ENCODE measurements at regions not wholly inside any gene's neighbourhood (a gene's known extent, or its start where the extent isn't known, plus 50 kb on each side); places are given as distances from the start of the nearest gene placed in this dataset.

GRCh38 chr2:226366920-226367319, 432.7 kb downstream of the IRS1 start:
- DNase-seq: no peak

GRCh38 chr2:226364217-226364616, 435.4 kb downstream of the IRS1 start:
- no peak for DNase-seq

- DNase-seq: no peak
These were observed 436.6 kb downstream of the IRS1 start for GRCh38 chr2:226362980-226363379.

- DNase-seq: no peak
These were observed 439.0 kb downstream of the IRS1 start for GRCh38 chr2:226360658-226361057.

- no peak for DNase-seq
These were observed 440.9 kb downstream of the IRS1 start for GRCh38 chr2:226358688-226359087.

GRCh38 chr2:226357816-226358215, 441.8 kb downstream of the IRS1 start:
- DNase-seq: no peak

GRCh38 chr2:226355600-226355999, 444.0 kb downstream of the IRS1 start:
- DNase-seq: no peak

GRCh38 chr2:226354434-226354833, 445.2 kb downstream of the IRS1 start:
- DNase-seq: no peak

- DNase-seq: no peak
These were observed 446.6 kb downstream of the IRS1 start for GRCh38 chr2:226352941-226353560.

GRCh38 chr2:226351711-226352110, 447.9 kb downstream of the IRS1 start:
- DNase-seq: no peak

GRCh38 chr2:226339616-226340015, 460.0 kb downstream of the IRS1 start:
- DNase-seq: no peak

GRCh38 chr2:226338825-226339224, 460.8 kb downstream of the IRS1 start:
- DNase-seq: no peak

- no peak for DNase-seq
These were observed 461.5 kb downstream of the IRS1 start for GRCh38 chr2:226337941-226338600.

GRCh38 chr2:226336283-226336682, 463.3 kb downstream of the IRS1 start:
- DNase-seq: no peak

GRCh38 chr2:226334981-226335720, 464.5 kb downstream of the IRS1 start:
- no peak for DNase-seq

GRCh38 chr2:226333388-226333787, 466.2 kb downstream of the IRS1 start:
- DNase-seq: peak; percentile 71 to 75

GRCh38 chr2:226330206-226330605, 469.4 kb downstream of the IRS1 start:
- no peak for DNase-seq

- no peak for DNase-seq
These were observed 470.4 kb downstream of the IRS1 start for GRCh38 chr2:226329180-226329579.

GRCh38 chr2:226327830-226328229, 471.8 kb downstream of the IRS1 start:
- no peak for DNase-seq

GRCh38 chr2:226325526-226325925, 474.1 kb downstream of the IRS1 start:
- DNase-seq: peak; percentile 44 to 68

- DNase-seq: no peak
These were observed 479.3 kb downstream of the IRS1 start for GRCh38 chr2:226320076-226320948.

GRCh38 chr2:226317970-226318369, 481.6 kb downstream of the IRS1 start:
- DNase-seq: no peak

GRCh38 chr2:226313060-226313459, 486.6 kb downstream of the IRS1 start:
- DNase-seq: no peak
